Upper lobe of left lung (tissue), 4 donors: ENCODE measurements at regions not wholly inside any gene's neighbourhood (a gene's known extent, or its start where the extent isn't known, plus 50 kb on each side); places are given as distances from the start of the nearest gene placed in this dataset.

Experiments
- CTCF ChIP-seq, 6 experiments: fragments of 450-650 bp in 4 of 6; fragments of 200-600 bp in 2 of 6; sonication (generic) in 2 of 6; IDR thresholded peaks; one replicate each; pipeline ENCODE4 v1.5.1; 2016 to 2019; ENCODE audit warnings: antibody characterized with exemption in 6 of 6
- EP300 ChIP-seq, 4 donors: sonication (generic); formaldehyde crosslinking; IDR thresholded peaks; one replicate each; pipeline ENCODE4 v1.5.1; 2017; ENCODE audit warnings: antibody characterized with exemption in 4 of 4, control low read depth in 2 of 4
- POLR2A ChIP-seq, 4 donors: fragments of 450-650 bp; IDR thresholded peaks; one replicate each; pipeline ENCODE4 v1.5.1; 2016 to 2017; ENCODE audit warnings: antibody characterized with exemption in 4 of 4, mild to moderate bottlenecking in 2 of 4

GRCh38 chr5:34503379-34504253, 152.5 kb upstream of the RAI14 start:
- no peak for TF ChIP-seq CTCF (IDR thresholded peaks at IDR 0.05)
- no peak for TF ChIP-seq POLR2A (IDR thresholded peaks at IDR 0.05)
- no peak for TF ChIP-seq EP300 (IDR thresholded peaks at IDR 0.05)
